ENCODE measurements at regions not wholly inside any gene's neighbourhood (a gene's known extent, or its start where the extent isn't known, plus 50 kb on each side); places are given as distances from the start of the nearest gene placed in this dataset.

DNA sequence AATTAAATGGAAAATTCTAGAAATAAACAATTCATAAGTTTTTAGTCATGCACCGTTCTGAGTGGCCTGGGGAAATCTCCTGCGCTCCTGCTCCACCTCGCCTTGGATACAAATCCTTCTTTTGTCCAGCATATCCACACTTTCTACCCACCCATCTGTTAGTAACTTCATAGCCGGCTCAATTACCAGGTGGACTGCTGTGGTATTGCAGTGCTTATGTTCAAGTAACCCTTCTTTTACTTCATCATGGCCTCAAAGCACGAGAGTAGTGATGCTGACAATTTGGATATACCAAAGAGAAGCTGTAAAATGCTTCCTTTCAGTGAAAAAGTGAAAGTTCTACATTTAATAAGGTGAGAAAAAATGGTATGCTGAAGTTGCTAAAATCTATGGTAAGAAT lies 142.3 kb upstream of the CHL1 start:
- no peak for DNase-seq
- H3K4me3 Mint-ChIP-seq, result no peak overlapping the region
- ATAC-seq (replicated peaks), result no peak

GRCh38 chr3:56672-57071 lies 139.9 kb upstream of the CHL1 start:
- Mint-ChIP-seq H3K4me1 (ENCODE audit: low read depth in 2 of 2) (no peaks in the 10 kb centered on the region), H3K4me3 (no peak overlapping the region), H3K9me3 (peaks cover 0 to 1% of the 10 kb centered on the region in 2 donors), H3K36me3 (ENCODE audit: insufficient read depth) (no peaks in the 10 kb centered on the region), H3K27ac (no peak overlapping the region), H3K27me3 (peaks cover 13 to 24% of the 10 kb centered on the region in 2 donors)
- no peak for DNase-seq
- ATAC-seq (replicated peaks), result no peak

More for the DNA sequence above, 142.3 kb upstream of the CHL1 start:
- no peaks in the 10 kb centered on the region for H3K4me1 Mint-ChIP-seq (ENCODE audit: low read depth in 2 of 2)
- H3K27me3 Mint-ChIP-seq, result peaks cover 0 to 13% of the 10 kb centered on the region in 2 donors
- H3K27ac Mint-ChIP-seq, result no peak overlapping the region
- no peaks in the 10 kb centered on the region for H3K9me3 Mint-ChIP-seq
- no peaks in the 10 kb centered on the region for H3K36me3 Mint-ChIP-seq (ENCODE audit: insufficient read depth)

- DNase-seq (no peak), ATAC-seq (replicated peaks) (no peak)
- no peak overlapping the region for H3K4me3 Mint-ChIP-seq
- H3K27me3 Mint-ChIP-seq, result peaks cover 21 to 26% of the 10 kb centered on the region in 2 donors
- H3K27ac Mint-ChIP-seq, result no peak overlapping the region
- no peaks in the 10 kb centered on the region for H3K4me1 Mint-ChIP-seq (ENCODE audit: low read depth in 2 of 2)
- no peaks in the 10 kb centered on the region for H3K36me3 Mint-ChIP-seq (ENCODE audit: insufficient read depth)
- peaks cover 0 to 1% of the 10 kb centered on the region in 2 donors for H3K9me3 Mint-ChIP-seq
Measured at GRCh38 chr3:59854-60253, 136.7 kb upstream of the CHL1 start.

- Mint-ChIP-seq H3K27ac (no peak overlapping the region), H3K27me3 (peaks cover 24 to 28% of the 10 kb centered on the region in 2 donors), H3K36me3 (ENCODE audit: insufficient read depth) (no peaks in the 10 kb centered on the region), H3K9me3 (peaks cover 0 to 1% of the 10 kb centered on the region in 2 donors), H3K4me3 (no peak overlapping the region), H3K4me1 (ENCODE audit: low read depth in 2 of 2) (no peaks in the 10 kb centered on the region)
- DNase-seq (no peak), ATAC-seq (replicated peaks) (no peak)
Measured at GRCh38 chr3:63095-63765, 133.3 kb upstream of the CHL1 start.

- Mint-ChIP-seq H3K27ac (no peak overlapping the region), H3K27me3 (peaks cover 8 to 11% of the 10 kb centered on the region in 2 donors), H3K4me1 (ENCODE audit: low read depth in 2 of 2) (no peaks in the 10 kb centered on the region), H3K4me3 (no peak overlapping the region), H3K36me3 (ENCODE audit: insufficient read depth) (no peaks in the 10 kb centered on the region), H3K9me3 (peaks cover 0 to 2% of the 10 kb centered on the region in 2 donors)
- ATAC-seq (replicated peaks), result no peak
- no peak for DNase-seq
Measured at GRCh38 chr3:69690-70089, 126.9 kb upstream of the CHL1 start.

GRCh38 chr3:72776-73175 lies 123.8 kb upstream of the CHL1 start:
- Mint-ChIP-seq H3K4me1 (ENCODE audit: low read depth in 2 of 2) (no peaks in the 10 kb centered on the region), H3K27ac (no peak overlapping the region), H3K4me3 (no peak overlapping the region), H3K27me3 (peaks cover 0 to 11% of the 10 kb centered on the region in 2 donors), H3K9me3 (peaks cover 0 to 2% of the 10 kb centered on the region in 2 donors), H3K36me3 (ENCODE audit: insufficient read depth) (no peaks in the 10 kb centered on the region)
- ATAC-seq (replicated peaks), result no peak
- no peak for DNase-seq

GRCh38 chr3:73271-73670 lies 123.3 kb upstream of the CHL1 start:
- Mint-ChIP-seq H3K9me3 (peaks cover 0 to 2% of the 10 kb centered on the region in 2 donors), H3K36me3 (ENCODE audit: insufficient read depth) (no peaks in the 10 kb centered on the region), H3K27ac (no peak overlapping the region), H3K4me1 (ENCODE audit: low read depth in 2 of 2) (no peaks in the 10 kb centered on the region), H3K27me3 (peaks cover 0 to 11% of the 10 kb centered on the region in 2 donors), H3K4me3 (no peak overlapping the region)
- ATAC-seq (replicated peaks) (no peak), DNase-seq (no peak)

DNA sequence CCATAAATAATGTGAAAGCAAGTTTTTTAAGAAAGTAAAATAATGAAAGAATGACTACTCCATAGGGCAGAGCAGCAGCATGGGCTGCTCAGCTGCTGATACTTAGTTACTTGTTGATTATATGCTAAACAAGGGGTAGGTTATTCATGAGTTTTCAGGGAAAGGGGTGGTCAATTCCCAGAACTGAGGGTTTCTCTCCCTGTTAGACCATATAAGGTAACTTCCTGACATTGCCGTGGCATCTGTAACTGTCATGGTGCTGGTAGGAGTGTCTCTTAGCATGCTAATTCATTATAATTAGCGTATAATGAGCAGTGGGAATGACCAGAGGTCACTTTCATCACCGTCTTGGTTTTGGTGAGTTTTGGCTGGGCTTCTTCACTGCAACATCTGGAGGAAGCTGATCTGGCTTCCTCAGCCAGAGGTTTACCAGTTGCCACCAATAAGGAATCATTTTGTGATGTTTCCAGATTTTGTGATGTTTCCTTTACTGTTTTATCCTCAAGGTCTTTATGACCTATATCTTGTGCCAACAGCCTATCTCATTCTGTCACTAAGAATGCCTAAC lies 121.8 kb upstream of the CHL1 start:
- H3K9me3 Mint-ChIP-seq, result peaks cover 0 to 2% of the 10 kb centered on the region in 2 donors
- H3K36me3 Mint-ChIP-seq (ENCODE audit: insufficient read depth), result no peaks in the 10 kb centered on the region
- H3K4me3 Mint-ChIP-seq, result no peak overlapping the region
- DNase-seq (no peak), ATAC-seq (replicated peaks) (no peak)
- no peaks in the 10 kb centered on the region for H3K4me1 Mint-ChIP-seq (ENCODE audit: low read depth in 2 of 2)
- peaks cover 0 to 11% of the 10 kb centered on the region in 2 donors for H3K27me3 Mint-ChIP-seq
- no peak overlapping the region for H3K27ac Mint-ChIP-seq

GRCh38 chr3:75260-75659 lies 121.3 kb upstream of the CHL1 start:
- Mint-ChIP-seq H3K36me3 (ENCODE audit: insufficient read depth) (no peaks in the 10 kb centered on the region), H3K27ac (no peak overlapping the region), H3K27me3 (peaks cover 0 to 11% of the 10 kb centered on the region in 2 donors), H3K4me3 (no peak overlapping the region), H3K9me3 (peaks cover 0 to 4% of the 10 kb centered on the region in 2 donors), H3K4me1 (ENCODE audit: low read depth in 2 of 2) (no peaks in the 10 kb centered on the region)
- no peak for ATAC-seq (replicated peaks)
- no peak for DNase-seq

DNA sequence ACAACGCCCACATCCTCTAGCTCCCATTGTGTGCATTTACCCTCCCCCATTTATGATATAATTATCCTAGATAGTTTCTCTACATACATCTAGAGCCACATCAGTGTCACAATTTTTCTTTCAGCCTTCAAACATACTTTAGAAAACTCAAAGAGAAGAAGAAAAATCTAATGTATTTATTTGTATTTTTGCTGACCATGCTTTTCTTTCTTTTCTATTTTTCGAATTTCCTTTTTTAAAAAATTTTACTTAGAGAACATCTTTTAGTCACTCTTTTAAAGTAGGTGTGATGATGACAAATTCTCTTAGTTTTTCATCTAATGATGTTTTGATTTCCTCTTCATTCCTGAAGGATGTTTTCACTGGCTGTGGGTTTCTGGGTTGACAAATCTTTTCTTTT lies 117.0 kb upstream of the CHL1 start:
- Mint-ChIP-seq H3K4me3 (no peak overlapping the region), H3K27me3 (no peaks in the 10 kb centered on the region), H3K36me3 (ENCODE audit: insufficient read depth) (no peaks in the 10 kb centered on the region), H3K4me1 (ENCODE audit: low read depth in 2 of 2) (no peaks in the 10 kb centered on the region), H3K27ac (no peak overlapping the region), H3K9me3 (peaks cover 0 to 5% of the 10 kb centered on the region in 2 donors)
- DNase-seq (no peak), ATAC-seq (replicated peaks) (no peak)

DNA sequence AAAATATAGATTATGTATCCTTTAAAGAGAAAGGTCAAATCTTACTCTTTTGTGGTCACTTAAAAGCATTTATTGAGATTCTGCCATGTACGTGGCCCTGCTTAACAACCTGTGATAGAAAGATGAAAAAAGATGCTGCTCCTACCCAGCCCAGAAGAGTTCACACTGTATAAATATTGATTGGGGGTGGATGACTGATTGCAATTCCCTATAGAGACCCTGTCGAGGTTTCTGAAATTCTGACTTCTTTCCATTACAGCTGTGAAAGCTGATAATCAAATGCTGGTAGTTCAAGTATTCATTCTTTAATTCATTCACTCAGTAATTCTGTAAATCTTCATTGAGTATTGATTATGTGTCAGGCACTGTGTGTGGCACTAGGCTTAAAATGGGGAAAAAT lies 114.1 kb upstream of the CHL1 start:
- no peaks in the 10 kb centered on the region for H3K4me1 Mint-ChIP-seq (ENCODE audit: low read depth in 2 of 2)
- H3K36me3 Mint-ChIP-seq (ENCODE audit: insufficient read depth), result no peaks in the 10 kb centered on the region

GRCh38 chr3:83096-83495 lies 113.5 kb upstream of the CHL1 start:
- H3K4me1 Mint-ChIP-seq (ENCODE audit: low read depth in 2 of 2), result no peaks in the 10 kb centered on the region
- H3K36me3 Mint-ChIP-seq (ENCODE audit: insufficient read depth), result no peaks in the 10 kb centered on the region
- no peak overlapping the region for H3K27ac Mint-ChIP-seq
- H3K4me3 Mint-ChIP-seq, result no peak overlapping the region
- H3K9me3 Mint-ChIP-seq, result peaks cover 0 to 5% of the 10 kb centered on the region in 2 donors
- DNase-seq (no peak), ATAC-seq (replicated peaks) (no peak)
- H3K27me3 Mint-ChIP-seq, result no peaks in the 10 kb centered on the region

More for the DNA sequence above, 114.1 kb upstream of the CHL1 start:
- H3K27me3 Mint-ChIP-seq, result no peaks in the 10 kb centered on the region
- DNase-seq (no peak), ATAC-seq (replicated peaks) (no peak)
- no peak overlapping the region for H3K4me3 Mint-ChIP-seq
- peaks cover 0 to 5% of the 10 kb centered on the region in 2 donors for H3K9me3 Mint-ChIP-seq
- H3K27ac Mint-ChIP-seq, result no peak overlapping the region

DNA sequence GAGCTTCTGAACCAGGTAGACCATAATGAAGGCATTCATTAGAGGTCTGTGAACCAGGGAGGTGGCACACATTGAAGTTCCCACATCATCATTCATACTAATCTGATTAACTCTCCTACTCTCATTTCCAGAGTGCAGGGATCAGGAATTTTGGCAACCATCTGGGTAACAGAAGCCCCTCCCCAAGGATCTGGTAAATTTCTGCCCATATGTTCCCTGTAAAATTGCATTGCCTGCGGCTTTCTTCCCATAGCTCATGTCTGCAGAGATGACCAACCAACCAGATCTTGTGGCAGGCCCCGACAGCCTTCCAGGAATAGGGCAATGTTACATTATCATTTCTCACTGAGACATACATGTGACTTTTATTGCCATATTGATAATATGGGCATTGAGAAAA lies 111.4 kb upstream of the CHL1 start:
- ATAC-seq (replicated peaks), result no peak
- DNase-seq, result no peak
- peaks cover 0 to 6% of the 10 kb centered on the region in 2 donors for H3K9me3 Mint-ChIP-seq
- H3K36me3 Mint-ChIP-seq (ENCODE audit: insufficient read depth), result no peaks in the 10 kb centered on the region
- H3K4me3 Mint-ChIP-seq, result no peak overlapping the region
- H3K4me1 Mint-ChIP-seq (ENCODE audit: low read depth in 2 of 2), result no peaks in the 10 kb centered on the region
- H3K27ac Mint-ChIP-seq, result no peak overlapping the region
- H3K27me3 Mint-ChIP-seq, result no peaks in the 10 kb centered on the region

- DNase-seq, result no peak
- H3K27me3 Mint-ChIP-seq, result no peaks in the 10 kb centered on the region
Measured at GRCh38 chr3:88267-88666, 108.3 kb upstream of the CHL1 start.

More at GRCh38 chr3:88267-88666, 108.3 kb upstream of the CHL1 start:
- no peaks in the 10 kb centered on the region for H3K4me1 Mint-ChIP-seq (ENCODE audit: low read depth in 2 of 2)
- no peak for ATAC-seq (replicated peaks)
- no peak overlapping the region for H3K27ac Mint-ChIP-seq
- H3K4me3 Mint-ChIP-seq, result no peak overlapping the region
- peaks cover 0 to 2% of the 10 kb centered on the region in 2 donors for H3K9me3 Mint-ChIP-seq
- H3K36me3 Mint-ChIP-seq (ENCODE audit: insufficient read depth), result no peaks in the 10 kb centered on the region

Measured in effector memory CD8-positive, alpha-beta T cell (primary cell).